GM20000 (cell line): ENCODE measurements at regions not wholly inside any gene's neighbourhood (a gene's known extent, or its start where the extent isn't known, plus 50 kb on each side); places are given as distances from the start of the nearest gene placed in this dataset.
A peak's percentile ranks its signal among the peaks of the same experiment; 100 is the strongest.

Source experiments
- DNase-seq: peaks from one replicate; pipeline ENCODE4 v3.0.0; 2012; ENCODE audit warnings: low spot score
- TF ChIP-seq, protein P1 (sequence below): IDR thresholded peaks from 2 replicates; pipeline ENCODE4 v1.5.1; 2012; ENCODE audit warnings: mild to moderate bottlenecking, control low read depth; ENCODE audit errors: extremely low read depth, missing control alignments

GRCh38 chr9:23483566-23483965 lies 342.5 kb downstream of the ELAVL2 start:
- TF ChIP-seq, protein P1, sequence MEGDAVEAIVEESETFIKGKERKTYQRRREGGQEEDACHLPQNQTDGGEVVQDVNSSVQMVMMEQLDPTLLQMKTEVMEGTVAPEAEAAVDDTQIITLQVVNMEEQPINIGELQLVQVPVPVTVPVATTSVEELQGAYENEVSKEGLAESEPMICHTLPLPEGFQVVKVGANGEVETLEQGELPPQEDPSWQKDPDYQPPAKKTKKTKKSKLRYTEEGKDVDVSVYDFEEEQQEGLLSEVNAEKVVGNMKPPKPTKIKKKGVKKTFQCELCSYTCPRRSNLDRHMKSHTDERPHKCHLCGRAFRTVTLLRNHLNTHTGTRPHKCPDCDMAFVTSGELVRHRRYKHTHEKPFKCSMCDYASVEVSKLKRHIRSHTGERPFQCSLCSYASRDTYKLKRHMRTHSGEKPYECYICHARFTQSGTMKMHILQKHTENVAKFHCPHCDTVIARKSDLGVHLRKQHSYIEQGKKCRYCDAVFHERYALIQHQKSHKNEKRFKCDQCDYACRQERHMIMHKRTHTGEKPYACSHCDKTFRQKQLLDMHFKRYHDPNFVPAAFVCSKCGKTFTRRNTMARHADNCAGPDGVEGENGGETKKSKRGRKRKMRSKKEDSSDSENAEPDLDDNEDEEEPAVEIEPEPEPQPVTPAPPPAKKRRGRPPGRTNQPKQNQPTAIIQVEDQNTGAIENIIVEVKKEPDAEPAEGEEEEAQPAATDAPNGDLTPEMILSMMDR, result no peak

DNA sequence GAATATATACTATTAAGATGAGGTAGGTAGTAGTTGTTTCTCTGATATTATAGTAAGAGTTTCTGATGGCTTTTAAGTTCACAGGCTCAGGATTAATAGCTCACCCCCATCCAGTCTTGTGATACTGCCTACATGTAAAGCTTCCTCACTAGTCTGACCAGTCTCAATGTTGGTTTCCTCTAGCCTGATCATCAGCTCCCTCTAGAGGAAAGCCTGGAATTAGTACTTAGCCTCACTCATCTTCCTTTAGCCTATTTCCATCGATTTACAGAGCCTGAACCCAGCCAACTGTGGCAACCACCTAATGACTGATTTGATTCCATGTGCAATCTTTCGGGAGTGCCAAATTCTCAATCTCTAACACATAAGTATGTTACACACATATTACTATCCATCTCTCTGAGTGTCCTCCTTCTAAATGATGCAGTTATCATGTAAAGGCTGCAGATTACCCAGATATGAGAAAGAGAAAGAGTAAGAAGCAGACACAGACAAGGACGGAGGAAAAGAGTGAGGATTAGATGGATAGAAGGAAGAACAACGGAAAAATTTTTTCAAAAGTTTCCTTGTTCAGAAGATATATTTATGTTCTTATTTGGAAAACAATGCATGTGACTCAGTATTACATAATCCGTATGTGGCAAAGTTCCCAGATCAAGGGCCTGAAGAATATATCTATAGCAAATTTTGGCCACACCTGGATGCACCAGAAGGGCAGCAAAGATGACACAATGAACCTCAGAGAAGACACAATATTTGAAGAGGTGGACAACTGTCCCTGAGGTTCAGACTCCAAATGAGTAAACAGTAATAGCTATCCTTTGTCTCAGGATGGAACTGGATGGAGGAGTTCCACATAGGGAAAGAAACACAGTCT lies 333.7 kb downstream of the ELAVL2 start:
- peak; percentile 26 for DNase-seq

More at GRCh38 chr9:23483566-23483965, 342.5 kb downstream of the ELAVL2 start:
- DNase-seq, result no peak

GRCh38 chr9:23493219-23493618 lies 332.8 kb downstream of the ELAVL2 start:
- TF ChIP-seq, protein P1, result no peak
- DNase-seq, result no peak

More for the DNA sequence above, 333.7 kb downstream of the ELAVL2 start:
- TF ChIP-seq, protein P1, result peak; percentile 20

DNA sequence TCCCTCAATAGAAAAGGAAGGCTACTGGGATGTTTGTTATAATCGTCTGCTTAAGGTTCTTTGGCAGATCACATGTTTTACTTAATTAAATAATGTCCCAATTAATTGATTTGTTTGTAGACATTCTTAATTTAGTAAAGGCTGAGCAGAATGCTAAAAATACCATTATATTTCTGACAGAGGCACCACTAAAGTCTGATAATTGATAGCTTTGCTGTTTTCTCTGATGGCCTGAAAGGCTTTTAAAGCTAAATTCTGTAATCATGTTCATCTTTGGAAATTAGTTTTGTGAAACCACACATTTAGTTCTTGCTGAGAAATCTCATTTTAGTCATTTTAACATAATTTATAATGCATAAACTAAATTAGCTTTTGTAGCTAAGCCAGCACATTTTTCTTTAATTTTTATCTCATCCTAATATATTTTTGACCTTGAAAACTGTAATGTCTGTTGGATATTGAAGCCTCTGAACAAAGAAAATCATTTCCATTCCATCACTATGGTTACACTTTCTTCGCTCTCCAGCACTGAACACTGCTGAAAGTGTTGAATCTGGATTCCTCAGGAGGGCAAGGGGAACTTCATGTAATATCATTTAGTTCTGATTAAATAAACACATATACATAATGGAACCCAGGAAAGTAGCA lies 329.4 kb downstream of the ELAVL2 start:
- DNase-seq, result no peak
- TF ChIP-seq, protein P1, result no peak

GRCh38 chr9:23497137-23497504 lies 328.9 kb downstream of the ELAVL2 start:
- DNase-seq, result no peak
- TF ChIP-seq, protein P1, result no peak

DNA sequence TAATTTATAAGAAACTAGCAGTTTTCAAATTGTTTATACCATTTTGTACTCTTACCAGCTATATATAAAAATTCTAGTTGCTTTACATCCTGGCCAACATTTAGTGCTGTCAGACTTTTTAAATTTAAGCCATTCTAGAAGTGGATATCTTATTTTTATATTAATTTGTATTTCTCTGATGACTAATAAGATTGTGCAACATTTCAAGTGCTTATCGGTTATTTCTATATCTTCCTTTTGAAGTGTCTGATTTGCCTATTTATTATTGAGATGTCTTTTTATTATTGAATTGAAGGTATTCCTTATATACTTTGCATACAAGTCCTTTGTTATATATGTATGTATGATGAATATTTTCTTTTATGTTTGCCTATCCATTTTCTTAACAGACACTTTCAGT lies 324.0 kb downstream of the ELAVL2 start:
- TF ChIP-seq, protein P1, result no peak
- DNase-seq, result no peak

GRCh38 chr9:23522952-23523351 lies 303.1 kb downstream of the ELAVL2 start:
- no peak for DNase-seq
- TF ChIP-seq, protein P1, result no peak
